GM23248 (cell line): ENCODE measurements at regions not wholly inside any gene's neighbourhood (a gene's known extent, or its start where the extent isn't known, plus 50 kb on each side); places are given as distances from the start of the nearest gene placed in this dataset.

Experiments used
- DNase-seq: peaks from one replicate; pipeline ENCODE4 v3.0.0-alpha.2; 2015
- H2AFZ ChIP-seq: fragments of 200-600 bp; sonication (generic); 2 replicates; pipeline ENCODE4 v1.6.1; 2016; ENCODE audit warnings: antibody characterized with exemption
- H3F3A ChIP-seq: fragments of 200-600 bp; sonication (generic); 2 replicates; pipeline ENCODE4 v1.6.1; 2016; ENCODE audit warnings: mild to moderate bottlenecking, antibody characterized with exemption, mixed run types; ENCODE audit not compliant: insufficient read depth
- H3K27ac ChIP-seq: fragments of 200-600 bp; sonication (generic); 2 replicates; pipeline ENCODE4 v1.5.1; 2016; ENCODE audit warnings: mild to moderate bottlenecking
- H3K27me3 ChIP-seq: fragments of 200-600 bp; sonication (generic); replicated peaks from 2 replicates; pipeline ENCODE4 v1.6.1; 2016; ENCODE audit warnings: mild to moderate bottlenecking; ENCODE audit not compliant: insufficient read depth
- H3K36me3 ChIP-seq: fragments of 200-600 bp; sonication (generic); 2 replicates; pipeline ENCODE4 v1.6.1; 2016; ENCODE audit warnings: low read depth, mild to moderate bottlenecking
- H3K4me1 ChIP-seq: fragments of 200-600 bp; sonication (generic); 2 replicates; pipeline ENCODE4 v1.6.1; 2016; ENCODE audit warnings: mild to moderate bottlenecking; ENCODE audit not compliant: insufficient read depth
- H3K4me2 ChIP-seq: fragments of 200-600 bp; sonication (generic); one replicate; pipeline ENCODE4 v1.6.1; 2016; ENCODE audit warnings: mild to moderate bottlenecking; ENCODE audit not compliant: unreplicated experiment
- H3K4me3 ChIP-seq: fragments of 200-600 bp; sonication (generic); 2 replicates; pipeline ENCODE4 v1.5.1; 2016; ENCODE audit warnings: mild to moderate bottlenecking
- H3K79me2 ChIP-seq: fragments of 200-600 bp; sonication (generic); 2 replicates; pipeline ENCODE4 v1.6.1; 2016; ENCODE audit warnings: mild to moderate bottlenecking; ENCODE audit not compliant: insufficient read depth
- H3K9ac ChIP-seq: fragments of 200-600 bp; sonication (generic); 2 replicates; pipeline ENCODE4 v1.6.1; 2016; ENCODE audit warnings: mild to moderate bottlenecking
- H3K9me2 ChIP-seq: fragments of 200-600 bp; sonication (generic); 2 replicates; pipeline ENCODE4 v1.6.1; 2016; ENCODE audit warnings: mixed run types, mild to moderate bottlenecking, moderate library complexity; ENCODE audit not compliant: insufficient read depth
- H3K9me3 ChIP-seq: fragments of 200-600 bp; sonication (generic); one replicate; pipeline ENCODE4 v1.6.1; 2017; ENCODE audit warnings: low read depth
- H4K20me1 ChIP-seq: fragments of 200-600 bp; sonication (generic); 2 replicates; pipeline ENCODE4 v1.6.0; 2016; ENCODE audit not compliant: insufficient read depth
- EZH2 ChIP-seq: fragments of 200-600 bp; sonication (generic); IDR thresholded peaks from 2 replicates; pipeline ENCODE4 v1.6.1; 2018; ENCODE audit warnings: antibody characterized with exemption, mild to moderate bottlenecking; ENCODE audit not compliant: insufficient read depth, poor library complexity, severe bottlenecking
- EZH2phosphoT487 ChIP-seq: fragments of 200-600 bp; sonication (generic); IDR thresholded peaks from 2 replicates; pipeline ENCODE4 v1.6.1; 2018; ENCODE audit warnings: antibody characterized with exemption, moderate library complexity, mild to moderate bottlenecking, low read depth; ENCODE audit not compliant: insufficient read depth
- WGBS, 2 experiments: methylation state at CpG; one replicate each; pipeline ENCODE4 v1.1.6; 2015 to 2017; ENCODE audit warnings: low lambda C conversion rate in 2 of 2, low coverage in 1 of 2; ENCODE audit errors: missing lambda C conversion rate in 2 of 2; 5-methylcytosine and 5-hydroxymethylcytosine counted together
- in situ Hi-C: fragments of 300-500 bp; cut with MboI; formaldehyde crosslinking; loops from 2 replicates; pipeline ENCODE4 v1.15.0; 2020

- H3K79me2 ChIP-seq: no peaks in the 10 kb centered on the region
- DNase-seq: no peak
- TF ChIP-seq EZH2: no peak
- TF ChIP-seq EZH2phosphoT487: no peak
These were observed 616.7 kb upstream of the PIK3C3 start for GRCh38 chr18:41338341-41338740.

DNA sequence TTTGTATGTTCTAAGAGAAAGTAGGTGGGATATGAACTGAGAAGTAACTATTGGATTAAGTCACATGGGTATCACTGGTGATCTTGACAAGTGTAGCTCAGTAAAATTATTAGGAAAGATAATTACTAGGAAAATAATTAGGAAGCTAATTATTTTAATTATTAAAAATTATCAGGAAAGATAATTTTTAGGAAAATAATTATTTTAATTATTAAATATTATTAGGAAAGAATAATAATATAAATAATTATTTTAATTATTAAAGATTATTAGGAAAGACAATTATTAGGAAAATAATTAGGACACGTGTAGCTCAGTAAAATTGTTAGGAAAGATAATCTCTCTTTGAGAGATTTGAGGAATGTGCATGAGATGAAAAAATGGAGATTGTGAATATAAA, 623.4 kb upstream of the PIK3C3 start:
- no peak overlapping the region for H3K4me2 ChIP-seq
- H3K9me3 ChIP-seq: no peaks in the 10 kb centered on the region
- H3K4me1 ChIP-seq: no peaks in the 10 kb centered on the region
- H3F3A ChIP-seq: no peaks in the 10 kb centered on the region
- no peak overlapping the region for H3K9ac ChIP-seq
- no peak overlapping the region for H3K27ac ChIP-seq
- no peaks in the 10 kb centered on the region for H4K20me1 ChIP-seq
- H3K36me3 ChIP-seq: no peaks in the 10 kb centered on the region
- DNase-seq: no peak
- TF ChIP-seq EZH2phosphoT487 (no peak), EZH2 (no peak)
- H3K79me2 ChIP-seq: no peaks in the 10 kb centered on the region
- WGBS, 2 experiments: 9 to 21% methylated on average over 1 of the region's 1 CpG
- H3K4me3 ChIP-seq: no peak overlapping the region
- in situ Hi-C loops: no loop called here
- H3K9me2 ChIP-seq: no peaks in the 10 kb centered on the region
- H2AFZ ChIP-seq: no peak overlapping the region
- H3K27me3 ChIP-seq: no peaks in the 10 kb centered on the region

More at GRCh38 chr18:41338341-41338740, 616.7 kb upstream of the PIK3C3 start:
- H3K9me2 ChIP-seq: no peaks in the 10 kb centered on the region
- H3K4me3 ChIP-seq: no peak overlapping the region
- in situ Hi-C loops: no loop called here
- H3F3A ChIP-seq: no peaks in the 10 kb centered on the region
- no peaks in the 10 kb centered on the region for H3K9me3 ChIP-seq
- H2AFZ ChIP-seq: no peak overlapping the region
- no peaks in the 10 kb centered on the region for H3K4me1 ChIP-seq
- H3K27me3 ChIP-seq: no peaks in the 10 kb centered on the region
- no peak overlapping the region for H3K27ac ChIP-seq
- H3K36me3 ChIP-seq: no peaks in the 10 kb centered on the region
- H4K20me1 ChIP-seq: no peaks in the 10 kb centered on the region
- H3K4me2 ChIP-seq: no peak overlapping the region
- H3K9ac ChIP-seq: no peak overlapping the region
- WGBS, 2 experiments: 5 to 20% methylated on average over 1 of the region's 1 CpG

- Histone ChIP-seq H3K4me1 (no peaks in the 10 kb centered on the region), H3F3A (no peaks in the 10 kb centered on the region), H4K20me1 (no peaks in the 10 kb centered on the region), H3K9me2 (no peaks in the 10 kb centered on the region), H3K9me3 (no peaks in the 10 kb centered on the region), H2AFZ (no peak overlapping the region), H3K4me2 (no peak overlapping the region), H3K9ac (no peak overlapping the region), H3K27ac (no peak overlapping the region), H3K79me2 (no peaks in the 10 kb centered on the region), H3K27me3 (no peaks in the 10 kb centered on the region), H3K4me3 (no peak overlapping the region), H3K36me3 (no peaks in the 10 kb centered on the region)
- no peak for TF ChIP-seq EZH2phosphoT487
- no peak for TF ChIP-seq EZH2
- no peak for DNase-seq
- in situ Hi-C loops: no loop called here
- WGBS, 2 experiments: 44 to 63% methylated on average over 2 of the region's 2 CpGs
These were observed 628.7 kb upstream of the PIK3C3 start for GRCh38 chr18:41326311-41326710.

DNA sequence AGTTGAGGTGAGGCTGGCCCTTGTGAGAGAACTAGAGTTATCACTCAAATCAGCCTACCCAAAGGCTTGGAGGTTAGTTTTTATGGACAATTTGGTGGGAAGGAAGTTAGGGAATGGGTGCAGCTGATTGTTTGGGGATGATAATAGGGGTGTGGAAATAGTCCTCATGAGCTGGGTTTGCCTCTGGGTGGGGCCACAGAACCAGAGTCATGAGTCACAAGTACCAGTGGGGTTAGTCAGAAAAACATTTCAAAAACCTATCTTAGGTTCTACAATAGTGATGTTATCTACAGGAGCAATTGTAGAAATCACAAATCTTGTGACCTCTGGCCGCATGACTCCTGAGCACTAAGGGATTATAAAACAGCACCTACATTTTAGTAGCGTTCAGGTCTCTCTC, 630.1 kb upstream of the PIK3C3 start:
- in situ Hi-C loops: no loop called here
- H2AFZ ChIP-seq: no peak overlapping the region

More for the DNA sequence above, 630.1 kb upstream of the PIK3C3 start:
- H3K9me2 ChIP-seq: no peaks in the 10 kb centered on the region
- 43 to 52% methylated on average over 2 of the region's 2 CpGs for WGBS, 2 experiments
- no peaks in the 10 kb centered on the region for H4K20me1 ChIP-seq
- no peaks in the 10 kb centered on the region for H3K79me2 ChIP-seq
- H3K4me1 ChIP-seq: no peaks in the 10 kb centered on the region
- H3K27ac ChIP-seq: no peak overlapping the region
- no peaks in the 10 kb centered on the region for H3F3A ChIP-seq
- H3K9me3 ChIP-seq: no peaks in the 10 kb centered on the region
- TF ChIP-seq EZH2 (no peak), EZH2phosphoT487 (no peak)
- peak; percentile 51 for DNase-seq
- no peak overlapping the region for H3K9ac ChIP-seq
- no peak overlapping the region for H3K4me2 ChIP-seq
- no peaks in the 10 kb centered on the region for H3K36me3 ChIP-seq
- H3K4me3 ChIP-seq: no peak overlapping the region
- H3K27me3 ChIP-seq: no peaks in the 10 kb centered on the region
